PC-9 (cell line): ENCODE measurements at regions not wholly inside any gene's neighbourhood (a gene's known extent, or its start where the extent isn't known, plus 50 kb on each side); places are given as distances from the start of the nearest gene placed in this dataset.

Experiments used
- CTCF ChIP-seq: fragments of 200-600 bp; sonication (generic); conservative IDR thresholded peaks from 2 replicates; pipeline ENCODE4 v1.6.1; 2017; ENCODE audit warnings: mixed run types, antibody characterized with exemption, mild to moderate bottlenecking, moderate library complexity
- EZH2 ChIP-seq: fragments of 200-600 bp; sonication (generic); IDR thresholded peaks from 2 replicates; pipeline ENCODE4 v1.8.0; 2017; ENCODE audit warnings: antibody characterized with exemption, low read depth

- TF ChIP-seq CTCF (no peak), EZH2 (no peak)
These were observed 1329.8 kb downstream of the DSC3 start for GRCh38 chr18:29712785-29713184.
